Stimulated activated CD8-positive, alpha-beta memory T cell treated with anti-CD3 and anti-CD28 coated beads, Interleukin-7, amount 100 ng/mL, for 1 hour (primary cell): ENCODE measurements at regions not wholly inside any gene's neighbourhood (a gene's known extent, or its start where the extent isn't known, plus 50 kb on each side); places are given as distances from the start of the nearest gene placed in this dataset.
"Not testable (repeated sequence)": the region's sequence is repeated elsewhere in the genome, so short reads cannot be mapped to it uniquely, and the experiment has no call there.

Source experiments
- DNase-seq, 2 donors: peaks; one replicate each; pipeline ENCODE4 v3.0.0-alpha.2; 2020; ENCODE audit warnings: low read depth in 2 of 2

- no peak for DNase-seq
Observed at GRCh38 chr14:98008381-98009113, 1211.4 kb downstream of the VRK1 start.

DNA sequence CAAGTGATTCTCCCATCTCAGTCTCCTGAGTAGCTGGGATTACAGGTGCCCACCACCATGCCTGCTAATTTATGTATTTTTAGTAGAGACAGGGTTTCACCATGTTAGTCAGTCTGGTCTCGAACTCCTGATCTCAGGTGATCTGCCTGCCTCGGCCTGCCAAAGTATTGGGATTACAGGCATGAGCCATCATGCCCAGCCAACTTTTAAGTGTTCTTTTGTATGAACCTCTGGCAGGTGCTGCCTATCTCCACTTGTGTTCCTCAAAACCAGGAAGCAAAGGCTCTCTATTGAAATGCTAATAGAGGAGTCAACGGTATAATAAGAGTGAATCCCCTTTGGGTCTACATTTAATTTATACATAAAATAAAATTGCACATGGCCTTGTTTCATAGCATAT, 1212.0 kb downstream of the VRK1 start:
- DNase-seq, result not testable (repeated sequence)

GRCh38 chr14:98010784-98011183, 1213.6 kb downstream of the VRK1 start:
- no peak for DNase-seq

- no peak for DNase-seq
Observed at GRCh38 chr14:98014851-98015615, 1217.9 kb downstream of the VRK1 start.

GRCh38 chr14:98015921-98016320, 1218.7 kb downstream of the VRK1 start:
- no peak for DNase-seq

DNA sequence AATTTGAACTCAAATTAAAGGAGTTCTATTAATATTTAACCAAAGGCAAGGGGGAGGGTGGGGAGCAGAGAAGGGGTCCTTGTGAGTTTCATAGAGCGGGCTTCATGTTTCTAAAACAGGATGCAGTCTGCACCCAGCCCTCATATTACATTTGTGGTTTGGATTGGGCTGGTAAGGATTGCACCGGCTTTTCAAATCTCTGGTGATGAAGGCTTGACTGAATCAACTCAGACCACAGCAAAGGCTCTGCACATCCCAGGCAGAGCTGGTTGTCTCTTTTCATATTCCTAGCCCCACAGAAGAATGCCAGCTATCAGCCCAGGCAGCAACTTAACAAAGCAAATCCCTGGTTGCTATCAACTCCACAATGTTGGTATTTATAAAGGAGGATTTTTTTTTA, 1221.4 kb downstream of the VRK1 start:
- no peak for DNase-seq

DNA sequence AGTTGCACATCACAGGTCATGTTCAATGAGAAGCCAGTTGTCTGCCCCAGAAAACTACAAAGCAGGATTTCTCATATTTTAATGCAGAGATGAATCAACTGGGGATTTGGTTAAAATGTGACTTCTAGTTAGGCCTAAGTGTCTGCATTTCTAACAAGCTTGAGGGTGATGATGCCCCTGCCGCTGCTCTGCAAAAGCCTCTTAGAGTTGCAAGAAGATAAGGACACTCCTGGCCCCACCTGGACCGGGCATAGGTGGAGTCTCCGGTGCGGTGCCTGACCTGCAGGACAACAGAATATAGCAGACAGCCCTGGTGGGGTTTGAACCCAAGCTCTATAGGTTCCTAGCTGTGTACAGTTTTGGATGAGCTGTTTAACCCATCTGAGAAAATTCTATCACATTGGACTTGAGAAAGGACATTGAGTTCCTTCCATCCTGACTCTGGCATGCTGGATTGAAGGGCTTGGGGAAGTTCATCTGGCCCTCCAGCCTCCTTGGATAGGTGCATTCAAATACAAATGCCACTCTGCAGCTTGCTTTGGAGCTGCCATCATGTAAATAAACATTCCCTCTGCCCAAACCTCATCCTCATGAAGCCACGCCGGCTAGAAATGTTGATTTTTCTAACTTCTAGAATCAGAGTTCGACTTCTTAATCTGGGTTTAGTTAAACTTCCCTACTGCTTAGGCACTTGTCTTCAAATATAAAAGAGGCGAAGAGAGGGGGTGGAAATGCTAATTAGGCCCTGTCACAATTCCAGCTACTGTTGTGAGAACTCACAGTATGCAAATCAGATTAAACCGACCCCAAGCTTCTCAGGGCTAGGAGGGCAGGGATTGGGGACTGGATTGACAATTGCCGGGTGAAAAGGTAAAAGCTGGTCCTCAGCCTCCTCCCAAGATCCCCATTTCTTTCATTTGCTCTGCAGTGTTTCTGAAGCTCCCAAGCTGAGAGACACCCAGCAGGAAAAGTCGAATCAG, 1225.6 kb downstream of the VRK1 start:
- DNase-seq, result no peak

DNA sequence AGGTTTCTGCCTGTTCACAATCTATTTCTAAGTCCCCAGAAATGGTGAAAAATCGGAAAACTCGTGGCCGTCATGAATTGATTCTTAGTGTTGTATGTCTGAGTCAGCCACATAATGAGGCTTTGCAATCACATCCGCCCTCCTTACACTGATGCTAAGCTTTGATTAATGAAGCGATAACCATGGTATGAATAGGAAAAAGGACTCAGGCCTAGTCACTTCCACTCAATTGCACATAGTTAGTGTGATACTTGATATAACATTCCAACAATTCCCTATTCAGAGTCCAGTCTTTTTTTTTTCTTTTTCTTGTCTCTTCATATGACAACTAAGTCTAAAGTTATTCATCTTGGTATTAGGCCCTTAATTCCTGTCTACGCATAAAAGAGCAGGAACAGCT, 1231.0 kb downstream of the VRK1 start:
- no peak for DNase-seq

GRCh38 chr14:98035396-98035795, 1236.6 kb downstream of the BCL11B start:
- no peak for DNase-seq

GRCh38 chr14:98037831-98038230, 1234.2 kb downstream of the BCL11B start:
- DNase-seq, result no peak

- no peak for DNase-seq
Observed at GRCh38 chr14:98056946-98057345, 1215.1 kb downstream of the BCL11B start.

- DNase-seq, result no peak
Observed at GRCh38 chr14:98059106-98059505, 1212.9 kb downstream of the BCL11B start.

DNA sequence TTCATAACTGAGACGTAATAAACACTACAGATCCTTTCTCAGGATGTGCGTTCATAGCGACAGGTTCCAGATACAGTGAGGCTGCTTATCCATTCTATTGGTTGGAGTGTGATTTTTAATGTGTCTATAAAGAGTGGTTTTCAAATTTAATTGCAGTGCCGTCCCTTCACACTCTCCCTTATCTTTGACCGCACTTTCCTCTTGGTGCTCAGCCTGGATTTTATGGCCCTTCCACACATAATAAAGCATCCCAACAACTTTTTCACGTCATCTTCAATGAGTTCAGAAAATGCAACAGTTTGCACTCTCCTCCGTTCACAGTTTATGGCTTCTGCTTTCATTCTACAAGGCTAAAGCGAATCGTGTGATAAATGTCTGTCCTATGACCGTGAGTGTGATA, 1209.9 kb downstream of the BCL11B start:
- DNase-seq, result no peak

DNA sequence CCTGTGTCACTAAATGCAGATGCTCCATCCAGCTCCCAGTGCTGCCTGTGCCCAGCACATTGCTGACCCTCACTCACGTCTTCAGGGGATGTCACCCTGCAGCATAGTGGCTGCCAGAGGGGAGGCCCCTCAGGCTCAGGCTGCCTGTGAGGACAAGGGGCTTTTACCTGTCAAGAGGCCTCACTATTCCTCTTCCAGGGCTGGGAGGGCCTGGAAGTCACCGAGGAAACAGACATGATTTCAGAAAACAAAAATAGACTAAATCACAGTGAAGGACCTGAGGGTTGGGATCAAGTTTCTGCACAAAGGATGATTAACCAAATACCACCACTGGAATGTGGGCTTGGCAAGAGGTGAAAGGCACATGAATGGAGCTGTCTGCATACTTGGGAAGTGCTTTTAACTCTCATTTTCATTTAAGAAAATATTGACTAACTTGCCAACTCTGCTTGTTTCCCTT, 1202.3 kb downstream of the BCL11B start:
- DNase-seq, result no peak

DNA sequence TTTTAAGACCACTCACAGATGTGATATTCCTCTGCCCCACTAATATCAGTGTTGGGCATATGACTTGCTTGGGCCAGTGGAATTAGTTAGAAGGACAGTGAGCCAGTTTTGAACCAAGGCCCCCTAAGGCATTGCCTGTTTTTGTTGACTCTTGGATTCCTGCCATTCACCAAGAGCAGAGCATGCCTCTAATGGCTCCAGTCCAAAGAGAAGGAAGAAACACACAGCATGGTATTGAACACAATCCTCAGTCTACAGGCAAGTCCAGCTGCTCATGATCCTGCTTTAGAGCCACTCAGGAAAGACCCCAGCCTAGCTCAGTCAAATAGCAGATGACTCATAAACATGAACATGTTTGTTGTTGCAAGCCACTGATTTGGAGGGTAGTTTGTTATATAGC, 1201.5 kb downstream of the BCL11B start:
- no peak for DNase-seq

- DNase-seq, result no peak
Observed at GRCh38 chr14:98074111-98074510, 1197.9 kb downstream of the BCL11B start.

DNA sequence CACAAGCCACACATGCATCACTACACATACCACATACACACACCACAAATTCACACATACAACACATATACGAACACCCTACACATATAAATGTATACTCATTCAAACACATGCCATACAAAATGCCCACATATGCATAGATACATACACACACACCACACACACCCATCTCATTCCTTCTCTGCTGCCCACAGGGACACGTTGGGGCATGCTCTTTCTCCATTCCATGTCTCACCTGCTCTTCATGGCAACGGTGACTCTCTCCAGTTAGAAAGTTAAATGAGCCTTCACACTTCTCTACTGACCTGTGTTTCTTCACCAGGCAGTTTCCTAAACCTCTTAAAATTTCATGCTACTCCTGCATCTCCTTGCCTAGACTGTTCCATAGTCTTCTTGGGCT, 1194.8 kb downstream of the BCL11B start:
- no peak for DNase-seq

- DNase-seq, result no peak
Observed at GRCh38 chr14:98082833-98083232, 1189.2 kb downstream of the BCL11B start.

DNA sequence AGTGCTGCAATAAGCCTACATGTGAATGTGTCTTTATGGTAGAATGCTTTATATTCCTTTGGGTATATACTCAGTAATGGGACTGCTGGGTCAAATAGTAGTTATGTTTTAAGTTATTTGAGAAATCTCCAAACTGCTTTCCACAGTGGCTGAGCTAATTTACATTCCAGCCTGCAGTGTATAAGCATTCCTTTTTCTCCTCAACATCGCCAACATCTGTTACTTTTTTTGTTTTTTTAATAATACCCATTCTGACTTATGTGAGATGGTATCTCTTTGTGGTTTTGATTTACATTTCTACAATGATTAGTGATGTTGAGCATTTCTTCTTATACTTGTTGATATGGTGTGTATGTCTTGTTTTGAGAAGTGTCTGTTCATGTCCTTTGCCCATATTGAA, 1186.2 kb downstream of the BCL11B start:
- DNase-seq, result no peak

DNA sequence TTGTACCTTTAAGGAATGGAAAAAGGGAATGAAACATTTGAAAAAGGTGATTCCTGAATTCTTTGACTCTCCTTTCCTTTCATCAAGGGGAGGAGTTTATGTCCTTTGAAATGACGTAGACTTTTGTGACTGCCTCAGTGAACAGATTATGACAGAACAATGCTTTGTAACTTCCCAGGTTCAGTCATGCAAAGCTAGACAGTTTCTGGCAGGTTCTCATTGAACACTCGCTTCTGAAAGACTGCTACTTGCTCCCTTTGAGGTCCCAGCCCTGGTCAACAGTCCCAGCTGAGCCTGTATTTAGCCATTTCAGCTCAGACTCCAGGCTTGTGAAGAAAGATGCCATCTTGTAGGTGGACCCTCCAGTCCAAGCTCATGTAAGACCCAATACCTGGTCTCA, 1178.9 kb downstream of the BCL11B start:
- DNase-seq, result no peak

DNA sequence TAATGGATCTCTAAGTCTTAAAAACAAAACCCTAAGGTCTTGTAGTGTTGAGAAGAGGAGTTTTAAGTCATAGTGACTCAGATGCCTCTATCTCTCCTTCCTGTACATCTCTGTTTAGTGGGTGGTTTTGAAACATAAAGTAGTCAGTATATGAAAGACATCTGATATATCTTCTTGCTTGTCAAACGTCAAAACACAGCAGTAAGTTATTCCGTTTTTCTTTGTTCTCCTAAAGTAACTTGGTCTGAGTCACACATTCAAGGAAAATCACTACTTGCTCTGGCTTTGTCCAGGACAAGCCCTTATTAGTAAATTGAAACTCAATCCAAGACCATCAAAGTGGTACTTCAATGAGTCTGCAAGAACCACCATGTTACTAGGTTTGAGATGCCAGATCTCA, 1172.5 kb downstream of the BCL11B start:
- no peak for DNase-seq

GRCh38 chr14:98101323-98101722, 1170.7 kb downstream of the BCL11B start:
- DNase-seq, result no peak
